ENCODE measurements at regions not wholly inside any gene's neighbourhood (a gene's known extent, or its start where the extent isn't known, plus 50 kb on each side); places are given as distances from the start of the nearest gene placed in this dataset.
"Not testable (repeated sequence)": the region's sequence is repeated elsewhere in the genome, so short reads cannot be mapped to it uniquely, and the experiment has no call there.

DNA sequence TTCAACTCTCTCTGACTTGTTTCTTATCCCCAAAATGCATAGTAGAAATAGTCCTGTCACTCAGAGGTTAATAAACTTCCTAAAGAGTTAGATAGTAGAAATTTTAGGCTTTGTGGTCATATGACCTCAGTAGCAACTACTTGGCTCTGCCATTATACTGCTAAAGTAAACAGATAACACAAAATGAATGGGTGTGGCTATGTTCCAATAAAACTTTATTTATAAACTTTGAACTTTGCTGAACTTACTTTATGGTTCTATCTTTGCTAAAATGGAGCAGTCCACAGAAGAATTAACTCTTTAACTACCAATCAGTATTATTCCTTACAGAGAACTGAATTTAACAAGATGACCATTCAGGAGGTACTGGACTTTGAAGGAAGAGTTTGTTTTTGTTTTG is 393.6 kb upstream of the CDIN1 start:
- Mint-ChIP-seq H3K9me3 (no peaks in the 10 kb centered on the region), H3K27me3 (no peaks in the 10 kb centered on the region), H3K36me3 (no peaks in the 10 kb centered on the region), H3K4me3 (no peak overlapping the region), H3K27ac (no peak overlapping the region), H3K4me1 (ENCODE audit: low read depth) (no peaks in the 10 kb centered on the region)
- intact Hi-C loops (cut with micrococcal nuclease), result no loop called here
- no peak for DNase-seq
- CTCF ChIA-PET, result no interaction called here
- POLR2A ChIA-PET, result no interaction called here

DNA sequence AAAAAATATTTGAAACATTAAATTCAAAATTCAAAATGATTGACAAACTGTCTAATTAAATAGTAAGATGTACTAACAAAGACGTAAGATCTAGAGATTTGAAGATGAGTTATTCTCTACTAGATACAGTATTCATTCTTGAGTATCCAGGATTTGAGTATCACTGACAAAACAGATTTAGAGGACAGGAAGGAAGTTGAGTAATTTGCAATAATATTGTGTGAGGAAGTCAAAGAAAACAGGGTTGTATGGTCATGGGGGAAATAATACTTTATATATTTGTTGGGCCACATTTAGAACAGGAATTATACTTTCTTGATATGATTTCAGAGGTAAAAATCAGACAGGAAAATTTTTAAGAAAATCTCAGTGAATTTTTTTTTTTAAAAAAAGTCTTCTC is 393.1 kb upstream of the CDIN1 start:
- no peaks in the 10 kb centered on the region for H3K4me1 Mint-ChIP-seq (ENCODE audit: low read depth)
- POLR2A ChIA-PET, result no interaction called here

DNA sequence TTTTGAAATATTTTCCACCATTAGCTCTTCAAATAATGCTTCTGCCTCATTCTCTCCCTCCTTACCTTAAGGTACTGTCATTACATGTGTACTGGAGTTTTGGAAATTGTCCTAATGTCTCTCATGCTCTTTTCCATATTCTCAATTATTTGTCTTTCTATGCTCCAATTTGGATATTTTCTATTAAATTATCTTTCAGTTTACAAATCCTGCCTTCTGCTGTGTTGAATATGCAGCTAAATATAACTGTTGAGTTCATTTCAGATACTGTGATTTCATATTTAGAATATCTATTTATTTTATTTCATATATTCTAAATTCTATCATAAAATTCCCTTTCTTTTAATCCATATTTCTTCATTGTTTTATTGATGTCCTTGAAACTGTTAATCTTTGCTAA is 388.0 kb upstream of the CDIN1 start:
- ChIA-PET CTCF (no interaction called here), POLR2A (no interaction called here)
- Mint-ChIP-seq H3K4me1 (ENCODE audit: low read depth) (no peaks in the 10 kb centered on the region), H3K27me3 (no peaks in the 10 kb centered on the region), H3K27ac (no peak overlapping the region), H3K4me3 (no peak overlapping the region), H3K36me3 (no peaks in the 10 kb centered on the region), H3K9me3 (peaks cover 6% of the 10 kb centered on the region)
- intact Hi-C loops (cut with micrococcal nuclease), result no loop called here
- no peak for DNase-seq

More for the DNA sequence above, 393.1 kb upstream of the CDIN1 start:
- Mint-ChIP-seq H3K4me3 (no peak overlapping the region), H3K9me3 (peaks cover 2% of the 10 kb centered on the region), H3K27me3 (no peaks in the 10 kb centered on the region), H3K27ac (no peak overlapping the region), H3K36me3 (no peaks in the 10 kb centered on the region)
- intact Hi-C loops (cut with micrococcal nuclease), result no loop called here
- CTCF ChIA-PET, result no interaction called here
- DNase-seq, result no peak

DNA sequence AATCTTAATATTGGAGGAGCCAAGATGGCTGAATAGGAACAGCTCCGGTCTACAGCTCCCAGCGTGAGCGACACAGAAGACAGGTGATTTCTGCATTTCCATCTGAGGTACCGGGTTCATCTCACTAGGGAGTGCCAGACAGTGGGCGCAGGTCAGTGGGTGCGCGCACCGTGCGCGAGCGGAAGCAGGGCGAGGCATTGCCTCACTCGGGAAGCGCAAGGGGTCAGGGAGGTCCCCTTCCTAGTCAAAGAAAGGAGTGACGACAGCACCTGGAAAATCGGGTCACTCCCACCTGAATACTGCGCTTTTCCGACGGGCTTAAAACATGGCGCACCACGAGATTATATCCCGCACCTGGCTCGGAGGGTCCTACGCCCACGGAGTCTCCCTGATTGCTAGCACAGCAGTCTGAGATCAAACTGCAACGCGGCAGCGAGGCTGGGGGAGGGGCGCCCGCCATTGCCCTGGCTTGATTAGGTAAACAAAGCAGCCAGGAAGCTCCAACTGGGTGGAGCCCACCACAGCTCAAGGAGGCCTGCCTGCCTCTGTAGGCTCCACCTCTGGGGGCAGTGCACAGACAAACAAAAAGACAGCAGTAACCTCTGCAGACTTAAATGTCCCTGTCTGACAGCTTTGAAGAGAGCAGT is 383.9 kb upstream of the CDIN1 start:
- H3K27ac Mint-ChIP-seq; H3K36me3 Mint-ChIP-seq; intact Hi-C loops (cut with micrococcal nuclease); H3K4me3 Mint-ChIP-seq; H3K27me3 Mint-ChIP-seq; H3K4me1 Mint-ChIP-seq (ENCODE audit: low read depth); H3K9me3 Mint-ChIP-seq; DNase-seq; CTCF ChIA-PET; POLR2A ChIA-PET: not testable (repeated sequence)

DNA sequence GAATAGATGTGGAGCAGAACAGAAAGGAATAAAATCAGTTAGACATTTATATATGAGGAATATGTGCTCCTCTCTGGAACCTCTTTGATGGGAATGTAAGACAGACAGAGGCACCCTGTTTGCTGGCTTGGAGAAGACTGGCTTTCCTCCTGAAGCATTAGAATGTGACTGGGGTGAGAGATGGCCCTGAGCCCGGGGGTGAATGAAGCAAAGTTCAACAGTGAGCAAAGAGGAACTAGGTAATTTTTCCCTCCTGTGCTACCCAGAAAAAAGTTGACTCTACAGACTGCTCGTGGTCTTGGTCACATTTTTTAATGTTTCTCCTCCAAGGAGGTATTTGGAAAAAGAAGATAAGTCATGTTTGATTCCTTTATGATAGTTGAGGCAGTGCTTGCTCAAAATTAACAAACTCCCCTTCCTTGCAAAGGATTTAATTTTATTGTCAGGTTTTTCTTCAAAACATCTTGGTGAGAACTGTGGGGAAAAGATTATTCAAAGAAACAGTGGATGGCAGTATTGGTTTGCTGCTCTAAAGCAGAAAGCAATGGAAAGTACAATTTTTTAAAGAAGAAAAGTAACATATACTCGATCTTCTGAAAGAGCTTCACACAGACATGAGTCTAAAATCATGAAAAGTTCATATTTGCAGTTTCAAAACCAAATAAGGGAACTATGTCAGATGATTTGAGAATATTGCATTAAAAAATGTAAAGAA is 370.4 kb upstream of the CDIN1 start:
- intact Hi-C loops (cut with micrococcal nuclease), result no loop called here
- ChIA-PET POLR2A (no interaction called here), CTCF (no interaction called here)
- Mint-ChIP-seq H3K36me3 (no peaks in the 10 kb centered on the region), H3K4me1 (ENCODE audit: low read depth) (no peaks in the 10 kb centered on the region), H3K4me3 (no peak overlapping the region), H3K27ac (no peak overlapping the region), H3K27me3 (no peaks in the 10 kb centered on the region), H3K9me3 (peaks cover 2% of the 10 kb centered on the region)
- no peak for DNase-seq

DNA sequence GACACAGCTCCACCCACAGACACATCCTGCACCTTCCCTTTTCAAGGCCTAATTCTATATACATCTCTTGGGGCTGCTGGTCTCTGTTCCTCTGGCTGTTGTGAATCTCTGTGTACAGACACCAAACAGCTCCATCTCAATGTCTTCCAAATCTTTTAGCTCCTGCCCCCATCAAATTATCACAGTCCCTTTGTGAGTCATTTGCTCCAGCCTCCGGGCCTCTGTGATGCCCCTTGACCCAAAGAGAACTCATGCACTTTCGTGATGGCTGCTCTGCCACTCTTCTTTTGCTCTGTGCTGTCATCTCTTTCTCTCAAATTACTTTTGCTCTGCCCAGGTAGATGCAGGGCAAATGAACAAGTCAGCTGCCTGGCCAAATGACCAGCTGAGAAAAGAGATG is 369.0 kb upstream of the CDIN1 start:
- Mint-ChIP-seq H3K4me3 (no peak overlapping the region), H3K27me3 (no peaks in the 10 kb centered on the region), H3K9me3 (peaks cover 2% of the 10 kb centered on the region), H3K4me1 (ENCODE audit: low read depth) (no peaks in the 10 kb centered on the region), H3K36me3 (no peaks in the 10 kb centered on the region), H3K27ac (no peak overlapping the region)
- intact Hi-C loops (cut with micrococcal nuclease), result no loop called here
- POLR2A ChIA-PET, result no interaction called here
- CTCF ChIA-PET, result no interaction called here
- no peak for DNase-seq

DNA sequence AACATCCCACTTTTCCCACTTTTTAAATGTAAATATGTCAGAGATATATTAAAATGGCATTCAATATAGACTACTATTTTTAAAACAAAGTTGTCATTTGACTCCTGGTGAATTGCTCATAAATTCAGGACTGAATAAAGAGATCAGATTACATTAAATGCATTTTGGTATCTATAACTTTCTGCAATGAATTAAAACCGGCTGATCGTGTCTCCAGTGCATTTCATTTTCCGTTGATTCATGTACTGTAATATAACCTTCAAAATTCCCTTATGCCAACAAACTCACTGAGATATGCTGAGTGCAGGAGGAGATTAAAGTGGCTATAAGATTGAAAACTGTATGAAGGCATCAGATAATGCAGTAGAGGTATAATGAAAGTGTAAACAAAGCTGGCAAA is 361.1 kb upstream of the CDIN1 start:
- no peaks in the 10 kb centered on the region for H3K4me1 Mint-ChIP-seq (ENCODE audit: low read depth)
- no peaks in the 10 kb centered on the region for H3K36me3 Mint-ChIP-seq
- intact Hi-C loops (cut with micrococcal nuclease), result no loop called here
- H3K27ac Mint-ChIP-seq, result no peak overlapping the region
- ChIA-PET CTCF (no interaction called here), POLR2A (no interaction called here)
- H3K9me3 Mint-ChIP-seq, result peaks cover 7% of the 10 kb centered on the region
- no peak overlapping the region for H3K4me3 Mint-ChIP-seq
- no peak for DNase-seq
- no peaks in the 10 kb centered on the region for H3K27me3 Mint-ChIP-seq

DNA sequence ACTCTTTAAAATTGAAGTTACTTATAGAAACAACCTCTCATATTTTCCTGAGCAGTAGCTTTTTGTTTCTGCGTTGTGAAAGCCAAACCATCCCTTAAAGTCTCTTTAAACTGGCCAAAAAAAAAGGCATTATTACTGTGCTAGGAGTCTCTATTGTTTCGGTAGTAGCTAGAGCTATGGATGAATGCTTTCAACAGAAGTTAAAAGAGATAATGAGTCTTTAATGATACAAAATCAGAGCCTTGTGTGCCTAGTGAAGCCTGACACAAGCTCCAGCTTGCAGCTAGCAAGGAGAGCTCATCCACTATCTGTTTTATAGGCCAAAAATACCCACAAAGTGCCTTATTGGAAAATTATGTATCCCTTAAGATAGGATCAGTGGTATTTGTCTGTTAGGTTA is 360.4 kb upstream of the CDIN1 start:
- no peaks in the 10 kb centered on the region for H3K36me3 Mint-ChIP-seq
- no peak overlapping the region for H3K4me3 Mint-ChIP-seq
- no peaks in the 10 kb centered on the region for H3K4me1 Mint-ChIP-seq (ENCODE audit: low read depth)

DNA sequence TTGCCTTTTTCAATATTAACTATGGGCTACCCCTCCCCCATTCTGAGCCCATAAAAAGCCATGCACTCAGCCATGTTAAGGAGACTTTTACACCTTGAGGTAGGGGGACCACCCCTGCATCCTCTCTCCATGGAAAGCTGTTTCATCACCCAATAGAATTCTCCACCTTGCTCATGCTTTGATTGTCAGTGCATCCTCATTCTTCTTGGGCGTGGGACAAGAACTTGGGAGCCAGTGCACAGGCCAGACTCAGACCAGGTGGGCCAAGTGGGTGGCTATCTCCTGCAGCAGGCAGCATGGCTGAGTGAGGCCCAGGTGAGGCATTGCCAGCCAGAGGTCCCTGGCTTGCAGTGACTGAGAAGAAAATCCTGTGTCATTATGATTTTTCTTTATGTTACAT is 357.4 kb upstream of the CDIN1 start:
- POLR2A ChIA-PET, result no interaction called here
- Mint-ChIP-seq H3K36me3 (no peaks in the 10 kb centered on the region), H3K4me1 (ENCODE audit: low read depth) (no peaks in the 10 kb centered on the region), H3K9me3 (peaks cover 11% of the 10 kb centered on the region), H3K27me3 (no peaks in the 10 kb centered on the region), H3K27ac (no peak overlapping the region), H3K4me3 (no peak overlapping the region)
- intact Hi-C loops (cut with micrococcal nuclease), result no loop called here
- CTCF ChIA-PET, result no interaction called here
- no peak for DNase-seq

More for the DNA sequence above, 360.4 kb upstream of the CDIN1 start:
- ChIA-PET POLR2A (no interaction called here), CTCF (no interaction called here)
- Mint-ChIP-seq H3K27ac (no peak overlapping the region), H3K27me3 (no peaks in the 10 kb centered on the region), H3K9me3 (peaks cover 7% of the 10 kb centered on the region)
- no peak for DNase-seq
- intact Hi-C loops (cut with micrococcal nuclease), result no loop called here

DNA sequence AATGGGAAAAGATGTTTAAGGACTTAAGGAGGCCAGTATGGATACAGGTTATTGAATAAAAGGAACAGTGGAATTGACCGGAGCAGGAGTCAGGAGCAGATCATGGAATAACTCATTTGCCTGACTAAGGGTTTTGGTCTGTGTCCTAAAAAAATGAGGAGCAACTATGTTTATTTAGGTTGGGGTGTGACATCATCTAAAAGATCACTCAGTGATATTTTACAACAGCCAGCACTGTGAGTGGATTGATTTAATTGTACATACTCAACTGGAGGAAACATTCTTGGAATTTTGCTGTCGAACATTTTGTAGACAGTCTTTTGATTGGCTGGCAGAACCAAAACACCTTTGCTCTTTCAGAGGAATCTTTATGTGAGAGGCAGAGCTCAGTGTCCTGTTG is 348.6 kb upstream of the CDIN1 start:
- H3K9me3 Mint-ChIP-seq, result no peaks in the 10 kb centered on the region
- ChIA-PET POLR2A (no interaction called here), CTCF (no interaction called here)
- no peaks in the 10 kb centered on the region for H3K4me1 Mint-ChIP-seq (ENCODE audit: low read depth)
- intact Hi-C loops (cut with micrococcal nuclease), result no loop called here
- no peak for DNase-seq
- H3K27ac Mint-ChIP-seq, result no peak overlapping the region
- no peaks in the 10 kb centered on the region for H3K36me3 Mint-ChIP-seq
- H3K27me3 Mint-ChIP-seq, result no peaks in the 10 kb centered on the region
- H3K4me3 Mint-ChIP-seq, result no peak overlapping the region

DNA sequence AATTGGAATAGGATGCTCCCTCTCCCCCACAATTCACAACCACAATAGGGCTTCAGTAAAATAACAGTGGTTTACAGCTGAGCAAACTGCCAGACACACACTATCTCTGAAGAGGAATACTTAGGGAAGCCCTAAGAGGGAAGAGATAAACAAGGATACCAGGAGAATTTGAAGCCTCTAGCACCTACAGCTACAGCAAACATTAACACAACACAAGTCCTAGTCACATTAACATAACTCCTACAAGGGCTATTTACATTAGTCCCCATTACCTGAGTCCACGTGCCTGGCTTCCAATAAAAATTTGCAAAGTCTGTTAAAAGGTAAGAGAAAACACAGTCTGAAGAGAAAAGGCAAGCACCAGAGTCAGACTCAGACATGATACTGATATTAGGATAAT is 346.9 kb upstream of the CDIN1 start:
- intact Hi-C loops (cut with micrococcal nuclease), result no loop called here
- Mint-ChIP-seq H3K4me3 (no peak overlapping the region), H3K9me3 (no peaks in the 10 kb centered on the region), H3K27ac (no peak overlapping the region), H3K27me3 (no peaks in the 10 kb centered on the region), H3K4me1 (ENCODE audit: low read depth) (no peaks in the 10 kb centered on the region), H3K36me3 (no peaks in the 10 kb centered on the region)
- ChIA-PET CTCF (no interaction called here), POLR2A (no interaction called here)
- DNase-seq, result no peak

DNA sequence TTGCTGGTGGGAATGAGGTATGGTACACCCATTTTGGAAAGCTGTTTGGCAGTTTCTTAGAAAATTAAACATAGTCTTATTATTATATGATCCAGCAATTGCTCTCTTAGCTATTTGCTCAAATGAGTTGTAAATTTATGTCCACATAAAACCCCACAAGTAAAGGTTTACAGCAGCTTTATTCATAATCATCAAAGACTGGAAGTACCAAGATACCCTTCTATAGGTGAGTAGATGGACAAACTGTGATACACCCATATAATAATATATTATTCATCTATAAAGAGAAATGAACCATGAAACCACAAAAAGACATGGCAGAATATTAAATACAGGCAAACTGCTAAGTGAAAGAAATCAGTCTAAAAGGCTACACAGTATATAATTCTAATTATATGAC is 344.7 kb upstream of the CDIN1 start:
- intact Hi-C loops (cut with micrococcal nuclease), result no loop called here
- Mint-ChIP-seq H3K9me3 (no peaks in the 10 kb centered on the region), H3K4me3 (no peak overlapping the region), H3K36me3 (no peaks in the 10 kb centered on the region), H3K4me1 (ENCODE audit: low read depth) (no peaks in the 10 kb centered on the region), H3K27ac (no peak overlapping the region), H3K27me3 (no peaks in the 10 kb centered on the region)
- DNase-seq, result no peak
- POLR2A ChIA-PET, result no interaction called here
- CTCF ChIA-PET, result no interaction called here

DNA sequence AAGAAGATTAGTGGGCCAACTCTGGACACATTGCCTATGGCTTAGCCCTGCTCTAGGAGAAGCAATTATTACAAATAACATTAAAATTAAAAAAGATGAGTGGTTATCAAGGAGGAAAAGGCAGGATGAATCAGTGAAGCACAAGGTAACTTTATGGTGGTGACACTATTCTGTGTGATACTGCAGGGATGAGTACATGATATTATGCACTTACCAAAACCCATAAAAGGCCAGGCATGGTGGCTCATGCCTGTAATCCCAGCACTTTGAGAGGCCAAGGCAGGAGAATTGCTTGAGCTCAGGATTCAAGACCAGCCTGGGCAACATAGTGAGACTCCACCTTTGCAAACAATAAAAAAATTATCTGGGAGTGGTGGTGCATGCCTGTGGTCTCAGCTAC is 344.3 kb upstream of the CDIN1 start:
- intact Hi-C loops (cut with micrococcal nuclease), result no loop called here
- no peaks in the 10 kb centered on the region for H3K27me3 Mint-ChIP-seq
- H3K36me3 Mint-ChIP-seq, result no peaks in the 10 kb centered on the region
- no peaks in the 10 kb centered on the region for H3K4me1 Mint-ChIP-seq (ENCODE audit: low read depth)
- H3K9me3 Mint-ChIP-seq, result no peaks in the 10 kb centered on the region
- CTCF ChIA-PET, result no interaction called here
- no peak for DNase-seq
- POLR2A ChIA-PET, result no interaction called here
- no peak overlapping the region for H3K4me3 Mint-ChIP-seq
- H3K27ac Mint-ChIP-seq, result no peak overlapping the region

Data from activated CD4-positive, alpha-beta memory T cell treated with anti-CD3 and anti-CD28 coated beads for 36 hours (primary cell).